Ishikawa (cell line): ENCODE measurements at regions not wholly inside any gene's neighbourhood (a gene's known extent, or its start where the extent isn't known, plus 50 kb on each side); places are given as distances from the start of the nearest gene placed in this dataset.

Experiments used
- MAX ChIP-seq: IDR thresholded peaks from 2 replicates; pipeline ENCODE4 v1.6.1; 2012
- RAD21 ChIP-seq: IDR thresholded peaks from 2 replicates; pipeline ENCODE4 v1.6.1; 2012; ENCODE audit warnings: low read depth
- REST ChIP-seq: IDR thresholded peaks from 2 replicates; pipeline ENCODE4 v1.6.1; 2012; ENCODE audit warnings: low read depth, mild to moderate bottlenecking
- TAF1 ChIP-seq: IDR thresholded peaks from 2 replicates; pipeline ENCODE4 v1.6.1; 2012; ENCODE audit warnings: low read depth, mild to moderate bottlenecking
- USF1 ChIP-seq: IDR thresholded peaks from 2 replicates; pipeline ENCODE4 v1.6.1; 2012

- TF ChIP-seq MAX (no peak), TAF1 (no peak), USF1 (no peak), REST (no peak), RAD21 (no peak)
These were observed 310.7 kb downstream of the DUSP10 start for GRCh38 chr1:221431068-221431651.
